ENCODE measurements at regions not wholly inside any gene's neighbourhood (a gene's known extent, or its start where the extent isn't known, plus 50 kb on each side); places are given as distances from the start of the nearest gene placed in this dataset.

GRCh38 chrX:152025656-152026440 lies 51.4 kb upstream of the GABRE start:
- Histone ChIP-seq H3K4me2 (ENCODE audit: insufficient read depth in 1 of 2, low read depth in 2 of 2, low read length in 2 of 2) (no peak overlapping the region), H4K20me1 (replicated peaks in 1 of 2; ENCODE audit: control insufficient read depth in 1 of 2, insufficient read depth in 2 of 2, low read length in 2 of 2) (no peaks in the 10 kb centered on the region), H2BK120ac (replicated peaks; ENCODE audit: low read depth, low read length) (no peak overlapping the region), H3K79me2 (ENCODE audit: control insufficient read depth in 1 of 2, insufficient read depth in 2 of 2, low read length in 2 of 2) (no peaks in the 10 kb centered on the region), H2AFZ (ENCODE audit: low read length) (no peak overlapping the region), H3K4me1 (replicated peaks in 1 of 4; ENCODE audit: control insufficient read depth in 3 of 4, insufficient read depth in 4 of 4, low read length in 3 of 4) (no peaks in the 10 kb centered on the region), H3K27ac (ENCODE audit: low read depth, low read length) (no peak overlapping the region), H2BK15ac (ENCODE audit: low read length) (no peak overlapping the region), H2BK12ac (ENCODE audit: low read depth, low read length) (no peak overlapping the region), H4K91ac (replicated peaks; ENCODE audit: insufficient read length, low read length) (no peak overlapping the region), H3K79me1 (ENCODE audit: low read depth, low read length) (no peaks in the 10 kb centered on the region), H3K4me3 (ENCODE audit: extremely low read depth in 1 of 4, insufficient read depth in 2 of 4, low read depth in 3 of 4, low read length in 4 of 4) (no peak overlapping the region), H3K9me3 (ENCODE audit: insufficient read depth in 2 of 2, low read depth in 1 of 2, low read length in 1 of 2) (no peaks in the 10 kb centered on the region), H2BK5ac (ENCODE audit: low read depth, low read length) (no peak overlapping the region), H3K27me3 (replicated peaks in 1 of 4; ENCODE audit: control insufficient read depth in 3 of 4, extremely low read depth in 1 of 4, insufficient read depth in 3 of 4, low read length in 3 of 4) (no peaks in the 10 kb centered on the region), H3K9ac (replicated peaks in 1 of 4; ENCODE audit: extremely low read depth in 1 of 4, low read depth in 3 of 4, low read length in 3 of 4) (no peak overlapping the region), H4K5ac (ENCODE audit: insufficient read length, low read depth, low read length) (no peak overlapping the region), H3K14ac (ENCODE audit: insufficient read length) (no peak overlapping the region), H2BK20ac (ENCODE audit: low read length) (no peak overlapping the region), H3K18ac (ENCODE audit: extremely low read depth, low read length) (no peak overlapping the region), H4K8ac (ENCODE audit: extremely low read depth, insufficient read depth, low read length) (no peak overlapping the region), H3K4ac (replicated peaks; ENCODE audit: insufficient read length, low read depth, low read length) (no peak overlapping the region), H2AK5ac (ENCODE audit: low read depth, low read length) (no peak overlapping the region), H3K23me2 (ENCODE audit: low read depth, low read length) (no peaks in the 10 kb centered on the region), H3K23ac (ENCODE audit: insufficient read length) (no peak overlapping the region), H3K56ac (replicated peaks; ENCODE audit: insufficient read length, low read depth, low read length) (no peak overlapping the region), H3K36me3 (ENCODE audit: control insufficient read depth in 2 of 4, insufficient read depth in 4 of 4, low read length in 3 of 4) (no peaks in the 10 kb centered on the region)
- POLR2A ChIA-PET (ENCODE audit: partially characterized antibody): interaction anchor here (0.5 kb wide), 1 partner anchor 18 kb away, joined by 3 read pairs; no protein-coding TSS in a partner anchor
- no peak for FAIRE-seq
- CTCF ChIA-PET (ENCODE audit: partially characterized antibody): no interaction called here
- DNase-seq (ENCODE audit: low read depth in 1 of 2, low spot score in 2 of 2): no peak
- 84% methylated on average over 3 of the region's 5 CpGs; no CpG with 5 or more reads in 1 of the 2 experiments for WGBS, 2 experiments (ENCODE audit: extremely low coverage in 1 of 2, insufficient coverage in 1 of 2, insufficient read length in 1 of 2, insufficient replicate concordance in 2 of 2, low coverage in 1 of 2, low lambda C conversion rate in 2 of 2, missing lambda C conversion rate in 1 of 2)
- TF ChIP-seq RNF2 (IDR thresholded peaks at IDR 0.05; ENCODE audit: borderline replicate concordance, low read depth, low read length, missing control alignments, poor library complexity, severe bottlenecking) (no peak), HDAC6 (IDR thresholded peaks at IDR 0.05; ENCODE audit: low read depth, low read length) (no peak), CHD1 (IDR thresholded peaks at IDR 0.05; ENCODE audit: low read depth, low read length) (no peak), BRCA1 (IDR thresholded peaks at IDR 0.05; ENCODE audit: low read depth, low read length) (no peak), TBP (IDR thresholded peaks at IDR 0.05; ENCODE audit: low read depth, low read length) (no peak), SP4 (IDR thresholded peaks at IDR 0.05; ENCODE audit: low read length) (no peak), RFX5 (IDR thresholded peaks at IDR 0.05; ENCODE audit: borderline replicate concordance, low read depth, low read length) (no peak), CBX5 (IDR thresholded peaks at IDR 0.05; ENCODE audit: low read depth, low read length) (no peak), CTBP2 (IDR thresholded peaks at IDR 0.05; ENCODE audit: borderline replicate concordance, insufficient read depth, insufficient read length, low read length) (no peak), TEAD4 (IDR thresholded peaks at IDR 0.05; ENCODE audit: low read depth, low read length) (no peak), MAFK (IDR thresholded peaks at IDR 0.05; ENCODE audit: low read depth, low read length) (no peak), SAP30 (IDR thresholded peaks at IDR 0.05; ENCODE audit: insufficient read depth, insufficient replicate concordance, low read length) (no peak), BCL11A (IDR thresholded peaks at IDR 0.05; ENCODE audit: low read depth in 2 of 2, low read length in 2 of 2) (no peak), CHD2 (IDR thresholded peaks at IDR 0.05; ENCODE audit: low read length) (no peak)
